LNCaP clone FGC (cell line): ENCODE measurements at regions not wholly inside any gene's neighbourhood (a gene's known extent, or its start where the extent isn't known, plus 50 kb on each side); places are given as distances from the start of the nearest gene placed in this dataset.
"Not testable (repeated sequence)": the region's sequence is repeated elsewhere in the genome, so short reads cannot be mapped to it uniquely, and the experiment has no call there.

Experiments
- DNase-seq: peaks from one replicate; pipeline ENCODE4 v3.0.0-alpha.2; 2011; ENCODE audit warnings: low read depth
- H3K4me3 ChIP-seq: 2 replicates; pipeline ENCODE4 v1.5.1; 2011; ENCODE audit warnings: mild to moderate bottlenecking, low read depth, low read length, control low read depth
- CTCF ChIP-seq: IDR thresholded peaks from 2 replicates; pipeline ENCODE4 v1.5.1; 2012; ENCODE audit warnings: mild to moderate bottlenecking; ENCODE audit not compliant: control insufficient read depth, insufficient read depth; ENCODE audit errors: extremely low read depth

- H3K4me3 ChIP-seq = no peak overlapping the region
- DNase-seq = no peak
- no peak for TF ChIP-seq CTCF
Observed at GRCh38 chr9:97220894-97221477, 86.5 kb upstream of the CCDC180 start.

DNA sequence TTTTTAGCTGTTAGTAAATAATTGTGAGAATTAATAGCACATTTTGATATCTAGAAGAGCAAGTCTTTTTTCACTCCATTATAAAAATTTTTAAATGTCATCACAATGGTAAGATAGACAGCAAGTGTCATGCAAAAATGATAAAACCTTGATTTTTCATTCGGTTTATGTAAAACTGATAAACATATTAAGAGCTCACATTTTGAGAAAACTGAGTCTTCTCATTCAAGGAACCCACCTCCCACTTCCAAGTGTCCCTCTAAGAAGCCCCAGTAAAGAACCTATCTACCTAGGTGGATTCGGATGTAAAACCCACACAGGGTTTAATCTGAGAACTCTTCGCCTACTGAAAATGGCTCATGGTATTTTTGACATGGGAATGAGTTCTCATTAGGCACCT, 87.1 kb upstream of the CCDC180 start:
- not testable (repeated sequence) for H3K4me3 ChIP-seq, DNase-seq

DNA sequence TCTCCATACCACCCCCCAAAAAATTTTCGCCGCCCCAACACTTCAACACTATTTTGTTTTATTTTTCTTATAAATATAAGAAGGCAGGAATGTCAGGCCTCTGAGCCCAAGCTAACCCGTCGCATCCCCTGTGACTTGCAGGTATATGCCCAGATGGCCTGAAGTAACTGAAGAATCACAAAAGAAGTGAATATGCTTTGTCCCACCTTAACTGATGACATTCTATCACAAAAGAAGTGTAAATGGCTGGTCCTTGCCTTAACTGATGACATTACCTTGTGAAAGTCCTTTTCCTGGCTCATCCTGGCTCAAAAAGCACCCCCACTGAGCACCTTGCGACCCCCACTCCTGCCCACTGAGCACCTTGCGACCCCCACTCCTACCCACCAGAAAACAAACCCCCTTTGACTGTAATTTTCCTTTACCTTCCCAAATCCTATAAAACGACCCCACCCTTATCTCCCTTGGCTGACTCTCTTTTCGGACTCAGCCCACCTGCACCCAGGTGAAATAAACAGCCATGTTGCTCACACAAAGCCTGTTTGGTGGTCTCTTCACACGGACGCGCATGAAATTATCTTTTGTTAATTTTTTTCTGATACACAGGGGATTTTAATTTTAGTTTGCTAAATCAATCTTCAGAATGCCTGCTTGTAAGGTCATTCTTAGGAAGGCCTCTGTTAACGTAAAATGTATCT, 87.9 kb upstream of the CCDC180 start:
- not testable (repeated sequence) for DNase-seq

GRCh38 chr9:97215127-97215526, 92.3 kb upstream of the CCDC180 start:
- DNase-seq, H3K4me3 ChIP-seq: not testable (repeated sequence)

More for the DNA sequence above, 87.9 kb upstream of the CCDC180 start:
- H3K4me3 ChIP-seq = not testable (repeated sequence)

DNA sequence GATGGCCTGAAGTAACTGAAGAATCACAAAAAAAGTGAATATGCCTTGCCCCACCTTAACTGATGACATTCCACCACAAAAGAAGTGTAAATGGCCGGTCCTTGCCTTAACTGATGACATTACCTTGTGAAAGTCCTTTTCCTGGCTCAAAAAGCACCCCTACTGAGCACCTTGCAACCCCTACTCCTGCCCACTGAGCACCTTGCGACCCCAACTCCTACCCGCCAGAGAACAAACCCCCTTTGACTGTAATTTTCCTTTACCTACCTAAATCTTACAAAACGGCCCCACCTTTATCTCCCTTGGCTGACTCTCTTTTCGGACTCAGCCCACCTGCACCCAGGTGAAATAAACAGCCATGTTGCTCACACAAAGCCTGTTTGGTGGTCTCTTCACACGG, 92.9 kb upstream of the CCDC180 start:
- H3K4me3 ChIP-seq, DNase-seq: not testable (repeated sequence)

DNA sequence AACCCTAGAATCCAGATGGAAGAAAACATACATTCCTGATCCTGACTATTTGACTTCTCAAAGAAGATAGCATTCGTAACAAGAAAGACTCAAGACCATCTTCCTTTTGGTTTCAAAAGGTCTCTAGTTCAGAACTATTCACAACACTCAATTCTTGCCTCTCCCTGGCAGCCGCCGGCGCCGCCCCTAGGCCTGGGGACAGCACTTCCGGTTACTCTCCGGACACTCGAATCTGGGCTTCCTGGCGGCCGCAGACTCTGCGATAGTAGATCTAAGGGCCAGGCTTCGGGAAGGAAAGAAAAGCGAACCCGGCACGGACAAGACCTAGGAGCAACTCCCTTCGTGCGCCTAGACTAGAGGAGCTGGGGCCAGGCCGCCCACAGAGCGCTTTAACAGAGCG, 107.8 kb upstream of the CCDC180 start:
- DNase-seq, H3K4me3 ChIP-seq: not testable (repeated sequence)

- not testable (repeated sequence) for DNase-seq
Observed at GRCh38 chr9:97193767-97194166, 113.7 kb upstream of the CCDC180 start.

DNA sequence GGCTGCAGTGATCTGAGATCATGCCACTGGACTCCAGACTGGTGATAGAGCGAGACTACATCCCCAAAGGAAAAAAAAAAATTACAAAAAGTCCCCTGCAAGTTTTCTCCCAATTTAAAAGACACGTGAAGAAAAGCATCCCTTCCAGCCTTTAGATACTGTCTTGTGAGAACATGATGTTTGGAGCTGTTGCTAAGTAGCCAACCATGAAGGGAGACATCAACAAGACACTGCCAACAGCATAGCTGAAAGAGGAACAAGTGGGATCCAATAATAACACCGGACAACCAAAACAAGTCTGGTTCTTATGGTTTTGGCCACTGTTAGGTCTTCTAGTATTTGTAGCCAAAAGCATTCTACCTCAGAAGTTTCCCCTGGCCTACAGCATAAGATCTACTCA, 118.9 kb upstream of the CCDC180 start:
- H3K4me3 ChIP-seq = no peak overlapping the region
- DNase-seq = no peak
- no peak for TF ChIP-seq CTCF

More at GRCh38 chr9:97193767-97194166, 113.7 kb upstream of the CCDC180 start:
- H3K4me3 ChIP-seq = not testable (repeated sequence)

- DNase-seq, H3K4me3 ChIP-seq: not testable (repeated sequence)
Observed at GRCh38 chr9:97187706-97188105, 119.8 kb upstream of the CCDC180 start.

DNA sequence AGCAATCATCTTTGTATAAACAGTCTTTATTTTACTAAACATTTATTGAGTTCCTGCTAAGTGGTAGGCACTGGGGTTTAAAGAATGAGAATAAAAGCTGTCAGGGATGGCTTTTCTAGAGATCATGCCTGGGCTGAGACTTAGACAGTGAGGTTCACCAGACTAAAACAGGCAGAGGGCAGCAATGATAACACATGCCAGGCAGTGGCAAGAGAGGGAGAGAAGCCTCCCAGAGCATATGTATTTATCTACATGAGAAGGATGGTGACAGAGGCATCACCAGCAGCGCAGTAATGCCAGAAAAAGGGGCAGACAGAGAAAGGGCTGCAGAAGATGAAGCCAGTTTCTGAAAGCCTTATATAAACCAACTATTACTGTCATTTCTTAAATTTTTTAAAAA, 121.0 kb upstream of the CCDC180 start:
- no peak for DNase-seq
- no peak for TF ChIP-seq CTCF
- no peak overlapping the region for H3K4me3 ChIP-seq

GRCh38 chr9:97182532-97182931, 124.9 kb upstream of the CCDC180 start:
- DNase-seq, H3K4me3 ChIP-seq: not testable (repeated sequence)
